ENCODE measurements at regions not wholly inside any gene's neighbourhood (a gene's known extent, or its start where the extent isn't known, plus 50 kb on each side); places are given as distances from the start of the nearest gene placed in this dataset.

- Histone ChIP-seq H3K79me2 (ENCODE audit: insufficient read depth) (no peaks in the 10 kb centered on the region), H2AFZ (no peak overlapping the region), H3K36me3 (ENCODE audit: low read depth) (no peaks in the 10 kb centered on the region), H3F3A (ENCODE audit: insufficient read depth) (no peaks in the 10 kb centered on the region), H3K27me3 (replicated peaks; ENCODE audit: insufficient read depth) (peaks cover 16% of the 10 kb centered on the region; the same call in 1 of the 2 replicates), H3K4me1 (ENCODE audit: insufficient read depth) (no peaks in the 10 kb centered on the region), H3K4me3 (no peak overlapping the region), H4K20me1 (ENCODE audit: insufficient read depth) (no peaks in the 10 kb centered on the region), H3K4me2 (ENCODE audit: unreplicated experiment) (no peak overlapping the region), H3K9me3 (ENCODE audit: low read depth) (no peaks in the 10 kb centered on the region), H3K9ac (no peak overlapping the region), H3K9me2 (ENCODE audit: insufficient read depth) (no peaks in the 10 kb centered on the region), H3K27ac (no peak overlapping the region)
- no peak for DNase-seq
- in situ Hi-C loops (cut with MboI) = no loop called here
- 47 to 53% methylated on average over 9 to 11 of the region's 11 CpGs for WGBS, 2 experiments (ENCODE audit: low coverage in 1 of 2, low lambda C conversion rate in 2 of 2, missing lambda C conversion rate in 2 of 2)
- TF ChIP-seq EZH2 (IDR thresholded peaks at IDR 0.05; ENCODE audit: insufficient read depth, poor library complexity, severe bottlenecking) = no peak
- TF ChIP-seq EZH2phosphoT487 (IDR thresholded peaks at IDR 0.05; ENCODE audit: insufficient read depth, low read depth) = no peak
Observed at GRCh38 chr18:76647322-76647721, 152.3 kb upstream of the ZNF516 start.

GRCh38 chr18:76644580-76644979, 149.5 kb upstream of the ZNF516 start:
- DNase-seq = no peak
- Histone ChIP-seq H3K9ac (no peak overlapping the region), H3K9me2 (ENCODE audit: insufficient read depth) (no peaks in the 10 kb centered on the region), H3F3A (ENCODE audit: insufficient read depth) (no peaks in the 10 kb centered on the region), H4K20me1 (ENCODE audit: insufficient read depth) (no peaks in the 10 kb centered on the region), H3K79me2 (ENCODE audit: insufficient read depth) (no peaks in the 10 kb centered on the region), H3K4me2 (ENCODE audit: unreplicated experiment) (no peak overlapping the region), H3K27me3 (replicated peaks; ENCODE audit: insufficient read depth) (peaks cover 4% of the 10 kb centered on the region; the same call in 1 of the 2 replicates), H3K4me3 (no peak overlapping the region), H3K9me3 (ENCODE audit: low read depth) (no peaks in the 10 kb centered on the region), H3K4me1 (ENCODE audit: insufficient read depth) (no peaks in the 10 kb centered on the region), H3K36me3 (ENCODE audit: low read depth) (no peaks in the 10 kb centered on the region), H3K27ac (no peak overlapping the region), H2AFZ (no peak overlapping the region)
- TF ChIP-seq EZH2phosphoT487 (IDR thresholded peaks at IDR 0.05; ENCODE audit: insufficient read depth, low read depth) = no peak
- no peak for TF ChIP-seq EZH2 (IDR thresholded peaks at IDR 0.05; ENCODE audit: insufficient read depth, poor library complexity, severe bottlenecking)
- in situ Hi-C loops (cut with MboI) = no loop called here
- WGBS, 2 experiments (ENCODE audit: low coverage in 1 of 2, low lambda C conversion rate in 2 of 2, missing lambda C conversion rate in 2 of 2) = 69 to 72% methylated on average over 11 to 13 of the region's 13 CpGs

GRCh38 chr18:76643996-76644395, 149.0 kb upstream of the ZNF516 start:
- no peaks in the 10 kb centered on the region for H3K36me3 ChIP-seq (ENCODE audit: low read depth)
- no peak overlapping the region for H2AFZ ChIP-seq
- H3K4me3 ChIP-seq = no peak overlapping the region
- no peak overlapping the region for H3K9ac ChIP-seq
- 33 to 37% methylated on average over 6 of the region's 6 CpGs for WGBS, 2 experiments (ENCODE audit: low coverage in 1 of 2, low lambda C conversion rate in 2 of 2, missing lambda C conversion rate in 2 of 2)
- no peak overlapping the region for H3K27ac ChIP-seq
- peaks cover 4% of the 10 kb centered on the region; the same call in 1 of the 2 replicates for H3K27me3 ChIP-seq (replicated peaks; ENCODE audit: insufficient read depth)
- no peaks in the 10 kb centered on the region for H3K9me2 ChIP-seq (ENCODE audit: insufficient read depth)
- in situ Hi-C loops (cut with MboI) = no loop called here
- H3K4me1 ChIP-seq (ENCODE audit: insufficient read depth) = no peaks in the 10 kb centered on the region
- no peak overlapping the region for H3K4me2 ChIP-seq (ENCODE audit: unreplicated experiment)
- DNase-seq = peak; percentile 52
- no peaks in the 10 kb centered on the region for H3K79me2 ChIP-seq (ENCODE audit: insufficient read depth)
- H4K20me1 ChIP-seq (ENCODE audit: insufficient read depth) = no peaks in the 10 kb centered on the region
- H3K9me3 ChIP-seq (ENCODE audit: low read depth) = no peaks in the 10 kb centered on the region
- TF ChIP-seq EZH2phosphoT487 (IDR thresholded peaks at IDR 0.05; ENCODE audit: insufficient read depth, low read depth) (no peak), EZH2 (IDR thresholded peaks at IDR 0.05; ENCODE audit: insufficient read depth, poor library complexity, severe bottlenecking) (no peak)
- H3F3A ChIP-seq (ENCODE audit: insufficient read depth) = no peaks in the 10 kb centered on the region

- Histone ChIP-seq H3K79me2 (ENCODE audit: insufficient read depth) (no peaks in the 10 kb centered on the region), H3K9me2 (ENCODE audit: insufficient read depth) (no peaks in the 10 kb centered on the region), H3K36me3 (ENCODE audit: low read depth) (no peaks in the 10 kb centered on the region), H3K27ac (no peak overlapping the region), H3F3A (ENCODE audit: insufficient read depth) (no peaks in the 10 kb centered on the region), H3K9ac (no peak overlapping the region), H2AFZ (no peak overlapping the region), H3K4me2 (ENCODE audit: unreplicated experiment) (no peak overlapping the region), H3K4me3 (no peak overlapping the region), H3K4me1 (ENCODE audit: insufficient read depth) (no peaks in the 10 kb centered on the region), H3K27me3 (replicated peaks; ENCODE audit: insufficient read depth) (peaks cover 1% of the 10 kb centered on the region; the same call in 1 of the 2 replicates), H4K20me1 (ENCODE audit: insufficient read depth) (no peaks in the 10 kb centered on the region), H3K9me3 (ENCODE audit: low read depth) (no peaks in the 10 kb centered on the region)
- TF ChIP-seq EZH2 (IDR thresholded peaks at IDR 0.05; ENCODE audit: insufficient read depth, poor library complexity, severe bottlenecking) = no peak
- TF ChIP-seq EZH2phosphoT487 (IDR thresholded peaks at IDR 0.05; ENCODE audit: insufficient read depth, low read depth) = no peak
- no peak for DNase-seq
- in situ Hi-C loops (cut with MboI) = no loop called here
- WGBS, 2 experiments (ENCODE audit: low coverage in 1 of 2, low lambda C conversion rate in 2 of 2, missing lambda C conversion rate in 2 of 2) = 78 to 88% methylated on average over 2 of the region's 2 CpGs
Observed at GRCh38 chr18:76643199-76643598, 148.2 kb upstream of the ZNF516 start.

GRCh38 chr18:76640438-76640837, 145.4 kb upstream of the ZNF516 start:
- H3K36me3 ChIP-seq (ENCODE audit: low read depth) = no peaks in the 10 kb centered on the region
- TF ChIP-seq EZH2 (IDR thresholded peaks at IDR 0.05; ENCODE audit: insufficient read depth, poor library complexity, severe bottlenecking) = no peak
- TF ChIP-seq EZH2phosphoT487 (IDR thresholded peaks at IDR 0.05; ENCODE audit: insufficient read depth, low read depth) = no peak
- in situ Hi-C loops (cut with MboI) = no loop called here
- H2AFZ ChIP-seq = no peak overlapping the region
- WGBS, 2 experiments (ENCODE audit: low coverage in 1 of 2, low lambda C conversion rate in 2 of 2, missing lambda C conversion rate in 2 of 2) = 62 to 88% methylated on average over 1 of the region's 1 CpG
- no peak for DNase-seq
- H3K9ac ChIP-seq = no peak overlapping the region
- no peak overlapping the region for H3K27ac ChIP-seq
- no peaks in the 10 kb centered on the region for H3K27me3 ChIP-seq (replicated peaks; ENCODE audit: insufficient read depth)
- no peak overlapping the region for H3K4me3 ChIP-seq
- no peaks in the 10 kb centered on the region for H3F3A ChIP-seq (ENCODE audit: insufficient read depth)
- H4K20me1 ChIP-seq (ENCODE audit: insufficient read depth) = no peaks in the 10 kb centered on the region
- no peaks in the 10 kb centered on the region for H3K79me2 ChIP-seq (ENCODE audit: insufficient read depth)
- H3K9me2 ChIP-seq (ENCODE audit: insufficient read depth) = no peaks in the 10 kb centered on the region
- H3K4me2 ChIP-seq (ENCODE audit: unreplicated experiment) = no peak overlapping the region
- no peaks in the 10 kb centered on the region for H3K4me1 ChIP-seq (ENCODE audit: insufficient read depth)
- H3K9me3 ChIP-seq (ENCODE audit: low read depth) = no peaks in the 10 kb centered on the region
